ENCODE measurements at regions not wholly inside any gene's neighbourhood (a gene's known extent, or its start where the extent isn't known, plus 50 kb on each side); places are given as distances from the start of the nearest gene placed in this dataset.

DNA sequence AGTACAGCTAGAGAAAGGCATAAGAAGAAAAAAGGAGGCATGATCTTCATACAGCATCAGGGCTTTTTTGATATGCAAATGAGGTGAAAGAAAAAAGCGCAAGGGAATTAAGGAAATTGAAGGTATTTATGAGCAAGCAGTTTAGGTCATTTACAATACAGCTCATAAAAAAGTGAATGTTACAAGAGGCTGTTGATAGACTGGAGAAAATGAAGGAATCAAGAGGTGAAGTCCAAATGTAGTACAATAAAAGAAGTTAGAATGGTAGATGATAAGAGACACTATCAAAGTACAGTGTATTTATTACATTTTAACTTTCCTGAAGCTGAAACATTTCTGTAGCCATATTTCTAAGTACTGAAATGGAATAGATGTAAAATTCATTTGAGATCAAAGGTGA is 1349.5 kb downstream of the ADGRL3 start:
- no peak overlapping the region for H3K27ac ChIP-seq (ENCODE audit: low read depth, low read length)

GRCh38 chr4:62548765-62549164 is 1348.6 kb downstream of the ADGRL3 start:
- Histone ChIP-seq H2BK5ac (ENCODE audit: low read depth, low read length, poor library complexity) (no peak overlapping the region), H2BK120ac (ENCODE audit: insufficient read depth, low read length, poor library complexity) (no peak overlapping the region), H3K4ac (ENCODE audit: low read depth, low read length) (no peak overlapping the region), H3K18ac (ENCODE audit: low read length) (no peak overlapping the region), H3K4me2 (ENCODE audit: low read length) (no peak overlapping the region), H3K23ac (ENCODE audit: low read length) (no peak overlapping the region), H3K9ac (ENCODE audit: low read length) (no peak overlapping the region), H3K9me3 (ENCODE audit: insufficient read depth, low read depth, low read length) (no peaks in the 10 kb centered on the region), H2AK5ac (ENCODE audit: low read length) (no peak overlapping the region), H4K8ac (ENCODE audit: low read depth, low read length) (no peak overlapping the region), H3K27me3 (ENCODE audit: insufficient read depth, low read length) (no peaks in the 10 kb centered on the region), H3K79me2 (ENCODE audit: control insufficient read depth, insufficient read depth, low read length, poor library complexity) (no peaks in the 10 kb centered on the region), H2BK12ac (ENCODE audit: low read length) (peak overlapping the region; percentile 36), H3K36me3 (ENCODE audit: control insufficient read depth in 1 of 2, insufficient read depth in 2 of 2, low read length in 2 of 2) (no peaks in the 10 kb centered on the region), H4K12ac (ENCODE audit: low read depth, low read length) (no peak overlapping the region), H4K91ac (ENCODE audit: low read depth, low read length) (peak overlapping the region; percentile 18), H3K79me1 (ENCODE audit: low read length) (no peaks in the 10 kb centered on the region), H3K14ac (ENCODE audit: low read length) (no peak overlapping the region), H2AFZ (ENCODE audit: insufficient read depth, low read length, poor library complexity) (no peak overlapping the region), H3K4me1 (ENCODE audit: control insufficient read depth in 1 of 2, insufficient read depth in 2 of 2, low read length in 2 of 2) (peaks cover 3 to 4% of the 10 kb centered on the region in 2 experiments), H3K4me3 (ENCODE audit: low read depth, low read length) (no peak overlapping the region), H3K27ac (ENCODE audit: low read depth, low read length) (no peak overlapping the region)
- no peak for DNase-seq

More for the DNA sequence above, 1349.5 kb downstream of the ADGRL3 start:
- H3K4me1 ChIP-seq (ENCODE audit: control insufficient read depth in 1 of 2, insufficient read depth in 2 of 2, low read length in 2 of 2), result peaks cover 3 to 4% of the 10 kb centered on the region in 2 experiments
- H4K91ac ChIP-seq (ENCODE audit: low read depth, low read length), result no peak overlapping the region
- H3K27me3 ChIP-seq (ENCODE audit: insufficient read depth, low read length), result no peaks in the 10 kb centered on the region
- no peak overlapping the region for H4K12ac ChIP-seq (ENCODE audit: low read depth, low read length)
- no peaks in the 10 kb centered on the region for H3K36me3 ChIP-seq (ENCODE audit: control insufficient read depth in 1 of 2, insufficient read depth in 2 of 2, low read length in 2 of 2)
- no peak overlapping the region for H2AK5ac ChIP-seq (ENCODE audit: low read length)
- no peak overlapping the region for H3K14ac ChIP-seq (ENCODE audit: low read length)
- no peak overlapping the region for H2BK12ac ChIP-seq (ENCODE audit: low read length)
- no peak overlapping the region for H2BK5ac ChIP-seq (ENCODE audit: low read depth, low read length, poor library complexity)
- H3K4me2 ChIP-seq (ENCODE audit: low read length), result no peak overlapping the region
- H3K4ac ChIP-seq (ENCODE audit: low read depth, low read length), result no peak overlapping the region
- H4K8ac ChIP-seq (ENCODE audit: low read depth, low read length), result no peak overlapping the region
- H3K4me3 ChIP-seq (ENCODE audit: low read depth, low read length), result no peak overlapping the region
- H3K9me3 ChIP-seq (ENCODE audit: insufficient read depth, low read depth, low read length), result no peaks in the 10 kb centered on the region
- no peaks in the 10 kb centered on the region for H3K79me1 ChIP-seq (ENCODE audit: low read length)
- WGBS (ENCODE audit: extremely low coverage, insufficient coverage, insufficient read length), result no CpG with 5 or more reads among the region's 1 CpG
- H3K23ac ChIP-seq (ENCODE audit: low read length), result no peak overlapping the region
- no peak for DNase-seq
- no peak overlapping the region for H3K9ac ChIP-seq (ENCODE audit: low read length)
- H3K79me2 ChIP-seq (ENCODE audit: control insufficient read depth, insufficient read depth, low read length, poor library complexity), result no peaks in the 10 kb centered on the region
- no peak overlapping the region for H3K18ac ChIP-seq (ENCODE audit: low read length)
- no peak overlapping the region for H2AFZ ChIP-seq (ENCODE audit: insufficient read depth, low read length, poor library complexity)
- H2BK120ac ChIP-seq (ENCODE audit: insufficient read depth, low read length, poor library complexity), result no peak overlapping the region

GRCh38 chr4:62548108-62548524 is 1348.0 kb downstream of the ADGRL3 start:
- no peak overlapping the region for H2AK5ac ChIP-seq (ENCODE audit: low read length)
- no peak for DNase-seq
- WGBS (ENCODE audit: extremely low coverage, insufficient coverage, insufficient read length), result no CpG with 5 or more reads among the region's 13 CpGs
- H3K4me1 ChIP-seq (ENCODE audit: control insufficient read depth in 1 of 2, insufficient read depth in 2 of 2, low read length in 2 of 2), result peaks cover 3 to 4% of the 10 kb centered on the region in 2 experiments
- H4K8ac ChIP-seq (ENCODE audit: low read depth, low read length), result no peak overlapping the region
- no peak overlapping the region for H3K23ac ChIP-seq (ENCODE audit: low read length)
- H3K27ac ChIP-seq (ENCODE audit: low read depth, low read length), result no peak overlapping the region
- no peak overlapping the region for H3K4me2 ChIP-seq (ENCODE audit: low read length)
- H4K12ac ChIP-seq (ENCODE audit: low read depth, low read length), result no peak overlapping the region
- H3K4ac ChIP-seq (ENCODE audit: low read depth, low read length), result no peak overlapping the region
- H2BK120ac ChIP-seq (ENCODE audit: insufficient read depth, low read length, poor library complexity), result no peak overlapping the region
- no peak overlapping the region for H4K91ac ChIP-seq (ENCODE audit: low read depth, low read length)
- no peak overlapping the region for H2BK5ac ChIP-seq (ENCODE audit: low read depth, low read length, poor library complexity)
- H3K4me3 ChIP-seq (ENCODE audit: low read depth, low read length), result no peak overlapping the region
- no peak overlapping the region for H2BK12ac ChIP-seq (ENCODE audit: low read length)
- H3K27me3 ChIP-seq (ENCODE audit: insufficient read depth, low read length), result no peaks in the 10 kb centered on the region
- H3K36me3 ChIP-seq (ENCODE audit: control insufficient read depth in 1 of 2, insufficient read depth in 2 of 2, low read length in 2 of 2), result no peaks in the 10 kb centered on the region
- no peak overlapping the region for H3K18ac ChIP-seq (ENCODE audit: low read length)
- H3K9ac ChIP-seq (ENCODE audit: low read length), result no peak overlapping the region
- no peaks in the 10 kb centered on the region for H3K79me1 ChIP-seq (ENCODE audit: low read length)
- H3K79me2 ChIP-seq (ENCODE audit: control insufficient read depth, insufficient read depth, low read length, poor library complexity), result no peaks in the 10 kb centered on the region
- no peaks in the 10 kb centered on the region for H3K9me3 ChIP-seq (ENCODE audit: insufficient read depth, low read depth, low read length)
- H2AFZ ChIP-seq (ENCODE audit: insufficient read depth, low read length, poor library complexity), result no peak overlapping the region
- no peak overlapping the region for H3K14ac ChIP-seq (ENCODE audit: low read length)

- H3K4me3 ChIP-seq (ENCODE audit: low read depth, low read length), result no peak overlapping the region
- H3K27me3 ChIP-seq (ENCODE audit: insufficient read depth, low read length), result no peaks in the 10 kb centered on the region
- DNase-seq, result no peak
- no peak overlapping the region for H4K12ac ChIP-seq (ENCODE audit: low read depth, low read length)
- H3K4me1 ChIP-seq (ENCODE audit: control insufficient read depth in 1 of 2, insufficient read depth in 2 of 2, low read length in 2 of 2), result peaks cover 3 to 4% of the 10 kb centered on the region in 2 experiments
- no peaks in the 10 kb centered on the region for H3K79me2 ChIP-seq (ENCODE audit: control insufficient read depth, insufficient read depth, low read length, poor library complexity)
- H3K36me3 ChIP-seq (ENCODE audit: control insufficient read depth in 1 of 2, insufficient read depth in 2 of 2, low read length in 2 of 2), result no peaks in the 10 kb centered on the region
- no peak overlapping the region for H4K8ac ChIP-seq (ENCODE audit: low read depth, low read length)
- H2BK120ac ChIP-seq (ENCODE audit: insufficient read depth, low read length, poor library complexity), result no peak overlapping the region
- H3K27ac ChIP-seq (ENCODE audit: low read depth, low read length), result no peak overlapping the region
- H2BK12ac ChIP-seq (ENCODE audit: low read length), result no peak overlapping the region
- no peak overlapping the region for H4K91ac ChIP-seq (ENCODE audit: low read depth, low read length)
- no peak overlapping the region for H2AK5ac ChIP-seq (ENCODE audit: low read length)
- no peak overlapping the region for H3K4ac ChIP-seq (ENCODE audit: low read depth, low read length)
- H3K79me1 ChIP-seq (ENCODE audit: low read length), result no peaks in the 10 kb centered on the region
- H3K4me2 ChIP-seq (ENCODE audit: low read length), result no peak overlapping the region
- H3K9me3 ChIP-seq (ENCODE audit: insufficient read depth, low read depth, low read length), result no peaks in the 10 kb centered on the region
- no peak overlapping the region for H2AFZ ChIP-seq (ENCODE audit: insufficient read depth, low read length, poor library complexity)
- H3K23ac ChIP-seq (ENCODE audit: low read length), result no peak overlapping the region
- H3K14ac ChIP-seq (ENCODE audit: low read length), result no peak overlapping the region
- no peak overlapping the region for H2BK5ac ChIP-seq (ENCODE audit: low read depth, low read length, poor library complexity)
- no peak overlapping the region for H3K9ac ChIP-seq (ENCODE audit: low read length)
- no CpG with 5 or more reads among the region's 3 CpGs for WGBS (ENCODE audit: extremely low coverage, insufficient coverage, insufficient read length)
- no peak overlapping the region for H3K18ac ChIP-seq (ENCODE audit: low read length)
Observed at GRCh38 chr4:62544428-62544827, 1344.3 kb downstream of the ADGRL3 start.

Measured in trophoblast cell (in vitro differentiated cells and primary cell).